ENCODE measurements at regions not wholly inside any gene's neighbourhood (a gene's known extent, or its start where the extent isn't known, plus 50 kb on each side); places are given as distances from the start of the nearest gene placed in this dataset.
A peak's percentile ranks its signal among the peaks of the same experiment; 100 is the strongest.
"Not testable (repeated sequence)": the region's sequence is repeated elsewhere in the genome, so short reads cannot be mapped to it uniquely, and the experiment has no call there.

- DNase-seq (ENCODE audit: low spot score) (no peak), ATAC-seq (no peak)
- intact Hi-C loops (cut with DNase I): loop anchor here (10.0 kb wide), 1 partner anchor 251 kb away; no protein-coding TSS in a partner anchor
Observed at GRCh38 chr20:2203436-2203835, 92.4 kb upstream of the TGM3 start.

GRCh38 chr20:2204021-2204420, 91.8 kb upstream of the TGM3 start:
- intact Hi-C loops (cut with DNase I): loop anchor here (10.0 kb wide), 1 partner anchor 251 kb away; no protein-coding TSS in a partner anchor
- DNase-seq (ENCODE audit: low spot score) (no peak), ATAC-seq (no peak)

- intact Hi-C loops (cut with DNase I): loop anchor here (10.0 kb wide), 1 partner anchor 248 kb away; no protein-coding TSS in a partner anchor
- peak; percentile 96 for ATAC-seq
- DNase-seq (ENCODE audit: low spot score): peak; percentile 84
Observed at GRCh38 chr20:2206957-2207769, 88.6 kb upstream of the TGM3 start.

GRCh38 chr20:2207770-2208097, 88.1 kb upstream of the TGM3 start:
- ATAC-seq (no peak), DNase-seq (ENCODE audit: low spot score) (no peak)
- intact Hi-C loops (cut with DNase I): loop anchor here (10.0 kb wide), 1 partner anchor 247 kb away; no protein-coding TSS in a partner anchor

- no peak for DNase-seq (ENCODE audit: low spot score)
- ATAC-seq: no peak
- intact Hi-C loops (cut with DNase I): loop anchor here (10.0 kb wide), 1 partner anchor 246 kb away; no protein-coding TSS in a partner anchor
Observed at GRCh38 chr20:2208897-2209296, 86.9 kb upstream of the TGM3 start.

- no peak for DNase-seq (ENCODE audit: low spot score)
- ATAC-seq: peak; percentile 59
- intact Hi-C loops (cut with DNase I): no loop called here
Observed at GRCh38 chr20:2210646-2211552, 84.9 kb upstream of the TGM3 start.

GRCh38 chr20:2212456-2213015, 83.3 kb upstream of the TGM3 start:
- intact Hi-C loops (cut with DNase I): no loop called here
- DNase-seq (ENCODE audit: low spot score): no peak
- no peak for ATAC-seq

- intact Hi-C loops (cut with DNase I): no loop called here
- ATAC-seq: no peak
- no peak for DNase-seq (ENCODE audit: low spot score)
Observed at GRCh38 chr20:2213401-2213800, 82.4 kb upstream of the TGM3 start.

GRCh38 chr20:2217857-2218539, 77.8 kb upstream of the TGM3 start:
- DNase-seq (ENCODE audit: low spot score) (no peak), ATAC-seq (peak; percentile 65)
- intact Hi-C loops (cut with DNase I): no loop called here

- ATAC-seq (no peak), DNase-seq (ENCODE audit: low spot score) (no peak)
- intact Hi-C loops (cut with DNase I): no loop called here
Observed at GRCh38 chr20:2219481-2220006, 76.3 kb upstream of the TGM3 start.

- intact Hi-C loops (cut with DNase I): no loop called here
- DNase-seq (ENCODE audit: low spot score): no peak
- no peak for ATAC-seq
Observed at GRCh38 chr20:2220298-2220697, 75.5 kb upstream of the TGM3 start.

GRCh38 chr20:2221921-2222320, 73.9 kb upstream of the TGM3 start:
- intact Hi-C loops (cut with DNase I): no loop called here
- DNase-seq (ENCODE audit: low spot score) (no peak), ATAC-seq (no peak)

GRCh38 chr20:2223558-2224367, 72.0 kb upstream of the TGM3 start:
- DNase-seq (ENCODE audit: low spot score): no peak
- intact Hi-C loops (cut with DNase I): no loop called here
- no peak for ATAC-seq

- ATAC-seq (no peak), DNase-seq (ENCODE audit: low spot score) (no peak)
- intact Hi-C loops (cut with DNase I): no loop called here
Observed at GRCh38 chr20:2224368-2224639, 71.5 kb upstream of the TGM3 start.

GRCh38 chr20:2227285-2227684, 68.5 kb upstream of the TGM3 start:
- ATAC-seq; DNase-seq (ENCODE audit: low spot score); intact Hi-C loops (cut with DNase I): not testable (repeated sequence)

GRCh38 chr20:2227861-2228260, 67.9 kb upstream of the TGM3 start:
- intact Hi-C loops (cut with DNase I): no loop called here
- no peak for DNase-seq (ENCODE audit: low spot score)
- ATAC-seq: no peak

GRCh38 chr20:2228926-2229325, 66.9 kb upstream of the TGM3 start:
- intact Hi-C loops (cut with DNase I): no loop called here
- DNase-seq (ENCODE audit: low spot score): no peak
- no peak for ATAC-seq

GRCh38 chr20:2230726-2231488, 64.9 kb upstream of the TGM3 start:
- intact Hi-C loops (cut with DNase I): no loop called here
- ATAC-seq (no peak), DNase-seq (ENCODE audit: low spot score) (no peak)
